NB4 (cell line): ENCODE measurements at regions not wholly inside any gene's neighbourhood (a gene's known extent, or its start where the extent isn't known, plus 50 kb on each side); places are given as distances from the start of the nearest gene placed in this dataset.
A peak's percentile ranks its signal among the peaks of the same experiment; 100 is the strongest.

Experiments
- DNase-seq: peaks from one replicate; pipeline ENCODE4 v3.0.0; 2010; ENCODE audit warnings: low read depth
- H3K4me3 ChIP-seq: one replicate; pipeline ENCODE4 v1.5.1; 2011; ENCODE audit warnings: mild to moderate bottlenecking, low read depth, low read length, moderate library complexity
- CTCF ChIP-seq: IDR thresholded peaks from one replicate; pipeline ENCODE4 v1.5.1; 2012; ENCODE audit warnings: low read depth, low read length
- MYC ChIP-seq: IDR thresholded peaks from 2 replicates; pipeline ENCODE4 v1.6.1; 2011; ENCODE audit warnings: low read depth, low read length
- POLR2A ChIP-seq: IDR thresholded peaks from 2 replicates; pipeline ENCODE4 v1.6.1; 2011; ENCODE audit warnings: mild to moderate bottlenecking; ENCODE audit not compliant: insufficient read length; ENCODE audit errors: extremely low read depth
- TF ChIP-seq, protein P1 (sequence below): IDR thresholded peaks from 2 replicates; pipeline ENCODE4 v1.6.1; 2011; ENCODE audit warnings: low read depth, low read length

- TF ChIP-seq, protein P1, sequence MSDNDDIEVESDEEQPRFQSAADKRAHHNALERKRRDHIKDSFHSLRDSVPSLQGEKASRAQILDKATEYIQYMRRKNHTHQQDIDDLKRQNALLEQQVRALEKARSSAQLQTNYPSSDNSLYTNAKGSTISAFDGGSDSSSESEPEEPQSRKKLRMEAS: no peak
- TF ChIP-seq POLR2A: no peak
- no peak for TF ChIP-seq MYC
- TF ChIP-seq CTCF: no peak
Measured at GRCh38 chr15:47951781-47952180, 169.0 kb upstream of the SLC24A5 start.

DNA sequence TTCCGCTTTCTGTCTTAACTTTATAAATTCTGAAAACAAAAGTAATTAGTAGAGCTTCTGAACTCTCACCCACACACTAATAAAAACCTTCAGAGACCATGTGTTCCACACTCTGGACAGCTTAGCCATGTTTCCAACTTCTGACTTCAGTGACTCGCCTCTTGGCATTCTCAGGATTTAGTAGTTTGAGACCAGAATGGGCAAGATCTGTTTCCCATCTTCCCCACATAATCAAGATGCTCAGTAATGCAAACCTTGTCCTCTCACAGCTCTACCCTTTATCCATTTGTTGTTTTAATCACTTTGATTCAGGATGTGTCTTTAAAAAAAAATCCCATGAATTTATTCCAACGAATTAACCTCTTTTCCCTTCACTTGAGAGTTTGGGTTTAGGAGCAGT is 166.6 kb upstream of the SLC24A5 start:
- DNase-seq: no peak
- no peak overlapping the region for H3K4me3 ChIP-seq
- no peak for TF ChIP-seq CTCF
- TF ChIP-seq POLR2A: no peak
- TF ChIP-seq MYC: no peak
- TF ChIP-seq, protein P1: no peak

More at GRCh38 chr15:47951781-47952180, 169.0 kb upstream of the SLC24A5 start:
- no peak for DNase-seq
- no peak overlapping the region for H3K4me3 ChIP-seq

DNA sequence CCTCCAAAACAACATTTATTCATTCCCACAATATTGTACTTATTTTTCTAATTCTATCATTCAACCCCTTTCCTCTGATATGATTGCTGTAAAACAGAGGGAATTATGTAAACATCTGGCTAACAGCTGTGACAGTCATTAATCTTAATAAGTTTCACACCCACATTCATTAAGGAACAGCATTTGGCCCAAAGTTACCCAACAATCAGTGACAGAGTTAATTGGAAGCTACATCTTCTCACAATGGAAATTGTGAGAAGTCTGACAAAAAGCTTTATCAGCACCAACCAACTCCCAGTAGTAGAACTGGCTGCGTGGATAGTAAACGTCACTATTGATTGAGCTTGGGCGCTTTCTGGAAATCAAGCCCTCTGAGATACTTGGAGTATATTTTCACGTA is 165.8 kb upstream of the SLC24A5 start:
- no peak overlapping the region for H3K4me3 ChIP-seq
- TF ChIP-seq MYC (no peak), CTCF (no peak), POLR2A (no peak)
- TF ChIP-seq, protein P1: no peak
- DNase-seq: no peak

DNA sequence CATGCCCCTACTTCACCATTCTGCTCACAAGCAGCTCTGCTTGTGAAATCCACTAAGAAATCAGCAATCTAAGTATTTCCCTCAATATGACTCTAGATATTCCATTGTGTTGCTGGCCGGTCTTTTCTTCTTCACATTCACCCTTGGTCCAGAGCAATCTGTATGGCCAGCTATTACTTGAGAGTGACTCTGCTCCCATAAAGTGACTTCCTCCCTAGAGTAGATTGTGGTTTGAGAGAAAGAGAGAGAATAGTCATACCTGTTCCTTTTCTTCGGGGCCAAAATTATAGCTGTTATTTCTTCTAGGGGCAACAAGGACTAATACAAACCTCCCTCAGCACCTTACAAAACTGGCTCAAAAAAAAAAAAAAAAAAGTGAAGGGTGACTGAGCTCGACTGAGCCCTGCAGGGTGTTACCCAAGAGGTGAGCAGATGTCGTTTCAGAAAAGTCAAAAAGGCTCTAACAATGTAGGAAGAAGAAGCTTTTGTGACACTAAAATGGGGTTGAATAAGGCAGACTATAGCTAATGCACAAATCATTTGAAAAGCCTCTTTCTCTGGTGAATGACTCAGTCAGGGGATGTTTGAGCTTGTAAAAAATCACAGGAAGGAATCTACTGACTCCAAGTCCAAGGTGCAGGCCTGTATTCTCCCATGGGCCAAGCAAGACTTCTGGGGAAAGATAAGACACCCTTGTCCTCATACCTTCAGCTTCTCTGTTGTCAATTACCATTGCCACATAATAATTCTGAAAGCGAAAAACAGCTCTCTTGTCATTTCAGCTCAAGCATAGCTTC is 161.0 kb upstream of the SLC24A5 start:
- TF ChIP-seq POLR2A (no peak), MYC (no peak), CTCF (no peak)
- TF ChIP-seq, protein P1: no peak
- no peak overlapping the region for H3K4me3 ChIP-seq
- peak; percentile 3 for DNase-seq

DNA sequence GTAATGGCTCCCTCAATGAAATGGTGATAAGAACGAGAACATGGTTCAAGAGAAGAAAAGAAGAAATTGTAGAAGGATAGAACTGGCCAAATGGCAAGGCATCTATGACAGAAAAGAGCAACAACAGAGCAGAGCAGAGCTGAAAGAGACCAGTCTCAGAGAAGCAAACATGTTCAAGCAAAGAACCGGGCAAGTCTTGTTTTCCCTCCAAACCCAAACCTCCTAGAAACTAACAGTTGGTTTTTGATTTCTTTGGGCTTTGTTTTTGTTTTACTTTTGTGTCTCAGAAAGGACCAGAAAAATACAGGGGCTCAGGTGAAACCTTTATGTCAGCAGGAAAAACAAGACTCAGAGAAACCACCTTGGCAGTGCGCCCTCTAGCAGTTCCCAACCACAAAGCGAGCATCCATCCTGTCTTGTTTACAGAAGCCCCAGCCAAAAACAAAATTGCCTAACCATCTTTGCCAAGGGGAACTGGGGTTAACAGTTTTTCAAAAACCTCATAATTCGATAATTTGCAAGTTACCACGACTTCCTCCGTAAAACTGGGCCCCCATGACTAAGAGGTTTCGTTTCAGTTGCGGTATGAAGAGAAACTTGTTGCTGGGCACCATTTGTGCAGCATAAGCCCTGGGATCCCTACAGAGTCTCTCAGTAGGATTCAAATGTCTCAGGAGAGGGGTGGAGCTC is 159.2 kb upstream of the SLC24A5 start:
- H3K4me3 ChIP-seq: no peak overlapping the region
- TF ChIP-seq POLR2A: no peak
- no peak for TF ChIP-seq MYC
- peak; percentile 70 for DNase-seq

GRCh38 chr15:47963265-47963664 is 157.5 kb upstream of the SLC24A5 start:
- TF ChIP-seq, protein P1: no peak
- TF ChIP-seq POLR2A: no peak
- TF ChIP-seq CTCF: no peak
- no peak for TF ChIP-seq MYC
- DNase-seq: peak; percentile 4
- no peak overlapping the region for H3K4me3 ChIP-seq
